H1 (cell line): ENCODE measurements at regions not wholly inside any gene's neighbourhood (a gene's known extent, or its start where the extent isn't known, plus 50 kb on each side); places are given as distances from the start of the nearest gene placed in this dataset.

Experiments
- CTCF ChIA-PET: fragments of 300-600 bp; sonication (Branson Sonifier 250); formaldehyde crosslinking; loops from one replicate; lab custom pipeline; 2021; ENCODE audit not compliant: partially characterized antibody; lab: Charles Lee
- POLR2A ChIA-PET: fragments of 300-600 bp; sonication (Branson Sonifier 250); formaldehyde crosslinking; loops from one replicate; lab custom pipeline; 2021; ENCODE audit warnings: inconsistent platforms; ENCODE audit not compliant: partially characterized antibody; lab: Charles Lee
- DNase-seq, 2 experiments: peaks; one replicate each; pipeline versions ENCODE4 v3.0.0 to v3.0.0-alpha.2; 2010 to 2022; ENCODE audit warnings: low spot score in 2 of 2, low read depth in 1 of 2, mixed read lengths in 1 of 2
- FAIRE-seq: peaks from 2 replicates; lab custom pipeline; 2011; peaks lifted over from hg19 to GRCh38; lab: Jason Lieb, UNC
- H2AFZ ChIP-seq: 2 replicates; pipeline ENCODE4 v1.8.1; 2012; ENCODE audit warnings: low read length, inconsistent platforms
- H2AK5ac ChIP-seq: 2 replicates; pipeline ENCODE4 v1.6.1; 2013; ENCODE audit warnings: low read depth, low read length
- H2BK120ac ChIP-seq: replicated peaks from 2 replicates; pipeline ENCODE3; 2013; ENCODE audit warnings: low read depth, low read length, inconsistent platforms
- H2BK12ac ChIP-seq: 2 replicates; pipeline ENCODE4 v1.6.1; 2013; ENCODE audit warnings: low read depth, low read length
- H2BK15ac ChIP-seq: 2 replicates; pipeline ENCODE4 v1.6.1; 2013; ENCODE audit warnings: low read length
- H2BK20ac ChIP-seq: 2 replicates; pipeline ENCODE4 v1.6.1; 2013; ENCODE audit warnings: low read length
- H2BK5ac ChIP-seq: 2 replicates; pipeline ENCODE4 v1.6.1; 2013; ENCODE audit warnings: low read depth, low read length
- H3K14ac ChIP-seq: 2 replicates; pipeline ENCODE4 v1.6.1; 2013; ENCODE audit warnings: inconsistent platforms; ENCODE audit not compliant: insufficient read length
- H3K18ac ChIP-seq: 2 replicates; pipeline ENCODE4 v1.6.1; 2013; ENCODE audit warnings: low read length; ENCODE audit errors: extremely low read depth
- H3K23ac ChIP-seq: 2 replicates; pipeline ENCODE4 v1.6.1; 2013; ENCODE audit warnings: inconsistent platforms; ENCODE audit not compliant: insufficient read length
- H3K23me2 ChIP-seq: 2 replicates; pipeline ENCODE4 v1.6.1; 2013; ENCODE audit warnings: low read depth, low read length
- H3K27ac ChIP-seq: 2 replicates; pipeline ENCODE4 v1.6.1; 2011; ENCODE audit warnings: low read depth, low read length, inconsistent platforms
- H3K27me3 ChIP-seq, 4 experiments: replicated peaks in 1 of 4; 1 replicate in 1 of 4; 2 replicates in 3 of 4; pipeline versions ENCODE4 v1.6.1 to v1.8.1; 2011 to 2013; ENCODE audit warnings: low read length in 3 of 4, mild to moderate bottlenecking in 3 of 4, inconsistent platforms in 2 of 4, mixed read lengths in 2 of 4, moderate library complexity in 1 of 4; ENCODE audit not compliant: control insufficient read depth in 3 of 4, insufficient read depth in 3 of 4; ENCODE audit errors: extremely low read depth in 1 of 4
- H3K36me3 ChIP-seq, 4 experiments: 2 replicates each; pipeline versions ENCODE4 v1.6.1 to v1.8.1; 2011 to 2013; ENCODE audit warnings: mild to moderate bottlenecking in 4 of 4, low read length in 3 of 4, moderate library complexity in 2 of 4, control low read depth in 1 of 4, inconsistent platforms in 1 of 4; ENCODE audit not compliant: insufficient read depth in 4 of 4, control insufficient read depth in 2 of 4
- H3K4ac ChIP-seq: replicated peaks from 2 replicates; pipeline ENCODE3; 2013; ENCODE audit warnings: low read length, low read depth, mixed read lengths, inconsistent platforms; ENCODE audit not compliant: insufficient read length
- H3K4me1 ChIP-seq, 4 experiments: replicated peaks in 1 of 4; 1 replicate in 1 of 4; 2 replicates in 3 of 4; pipeline versions ENCODE4 v1.6.1 to v1.8.1; 2011 to 2013; ENCODE audit warnings: low read length in 3 of 4, inconsistent platforms in 2 of 4, mixed read lengths in 1 of 4; ENCODE audit not compliant: insufficient read depth in 4 of 4, control insufficient read depth in 3 of 4
- H3K4me2 ChIP-seq, 2 experiments: 2 replicates each; pipeline versions ENCODE4 v1.6.1 to v1.8.1; 2011 to 2013; ENCODE audit warnings: low read depth in 2 of 2, low read length in 2 of 2, control low read depth in 1 of 2, inconsistent platforms in 1 of 2, mild to moderate bottlenecking in 1 of 2; ENCODE audit not compliant: insufficient read depth in 1 of 2
- H3K4me3 ChIP-seq, 4 experiments: fragments of 200-600, 300-600 bp in 1 of 4; sonication (generic), shearing (Covaris generic), sonication (Bioruptor Twin) in 1 of 4; 2 replicates each; pipeline versions ENCODE4 v1.5.1 to v1.8.1; 2011 to 2016; ENCODE audit warnings: low read length in 4 of 4, low read depth in 3 of 4, control low read depth in 2 of 4, inconsistent platforms in 2 of 4, mild to moderate bottlenecking in 2 of 4, mixed read lengths in 1 of 4, moderate library complexity in 1 of 4; ENCODE audit not compliant: insufficient read depth in 2 of 4; ENCODE audit errors: extremely low read depth in 1 of 4
- H3K56ac ChIP-seq: replicated peaks from 2 replicates; pipeline ENCODE3; 2013; ENCODE audit warnings: low read depth, mild to moderate bottlenecking, mixed read lengths, low read length, inconsistent platforms; ENCODE audit not compliant: insufficient read length
- H3K79me1 ChIP-seq: 2 replicates; pipeline ENCODE4 v1.6.1; 2013; ENCODE audit warnings: low read depth, low read length, control low read depth
- H3K79me2 ChIP-seq, 2 experiments: 2 replicates each; pipeline versions ENCODE4 v1.6.1 to v1.8.1; 2012 to 2013; ENCODE audit warnings: low read length in 2 of 2, mild to moderate bottlenecking in 2 of 2, inconsistent platforms in 1 of 2; ENCODE audit not compliant: insufficient read depth in 2 of 2, control insufficient read depth in 1 of 2
- H3K9ac ChIP-seq, 4 experiments: replicated peaks in 1 of 4; 1 replicate in 1 of 4; 2 replicates in 3 of 4; pipeline versions ENCODE4 v1.6.1 to v1.8.1; 2011 to 2013; ENCODE audit warnings: low read depth in 3 of 4, low read length in 3 of 4, control low read depth in 2 of 4, mild to moderate bottlenecking in 2 of 4, moderate library complexity in 2 of 4, inconsistent platforms in 1 of 4; ENCODE audit errors: extremely low read depth in 1 of 4
- H3K9me3 ChIP-seq, 2 experiments: 2 replicates each; pipeline versions ENCODE4 v1.6.1 to v1.8.1; 2012 to 2013; ENCODE audit warnings: mild to moderate bottlenecking in 2 of 2, moderate library complexity in 2 of 2, control low read depth in 1 of 2, inconsistent platforms in 1 of 2, low read depth in 1 of 2, low read length in 1 of 2, mixed read lengths in 1 of 2; ENCODE audit not compliant: insufficient read depth in 2 of 2
- H4K20me1 ChIP-seq, 2 experiments: replicated peaks in 1 of 2; 2 replicates each; pipeline versions ENCODE3 to v1.8.1; 2011 to 2013; ENCODE audit warnings: inconsistent platforms in 2 of 2, low read length in 2 of 2, mild to moderate bottlenecking in 1 of 2; ENCODE audit not compliant: insufficient read depth in 2 of 2, control insufficient read depth in 1 of 2
- H4K5ac ChIP-seq: 2 replicates; pipeline ENCODE4 v1.6.1; 2013; ENCODE audit warnings: low read length, low read depth, mixed read lengths, inconsistent platforms; ENCODE audit not compliant: insufficient read length
- H4K8ac ChIP-seq: 2 replicates; pipeline ENCODE4 v1.8.0; 2013; ENCODE audit warnings: mild to moderate bottlenecking, moderate library complexity, low read length, inconsistent platforms; ENCODE audit not compliant: insufficient read depth; ENCODE audit errors: extremely low read depth
- H4K91ac ChIP-seq: replicated peaks from 2 replicates; pipeline ENCODE3; 2013; ENCODE audit warnings: low read length, mixed read lengths, inconsistent platforms; ENCODE audit not compliant: insufficient read length
- KDM1A ChIP-seq: fragments of 200-600, 300-600 bp; sonication (generic); IDR thresholded peaks from 2 replicates; pipeline ENCODE4 v1.7.1; 2016; ENCODE audit warnings: mild to moderate bottlenecking, low read length, borderline replicate concordance
- MAFK ChIP-seq: IDR thresholded peaks from 2 replicates; pipeline ENCODE4 v1.6.1; 2012; ENCODE audit warnings: low read depth, mild to moderate bottlenecking, improper control_type of control experiment, low read length
- RNF2 ChIP-seq: fragments of 200-900, 300-1000 bp; sonication (generic); IDR thresholded peaks from 2 replicates; pipeline ENCODE4 v1.7.1; 2016; ENCODE audit warnings: borderline replicate concordance, low read depth, mild to moderate bottlenecking, antibody characterized with exemption, low read length; ENCODE audit not compliant: poor library complexity, severe bottlenecking; ENCODE audit errors: missing control alignments
- RXRA ChIP-seq: IDR thresholded peaks from 2 replicates; pipeline ENCODE4 v1.6.1; 2011; ENCODE audit warnings: low read depth, mild to moderate bottlenecking, low read length, moderate library complexity; ENCODE audit not compliant: insufficient read depth
- SIRT6 ChIP-seq: IDR thresholded peaks from one replicate; pipeline ENCODE4 v1.7.1; 2012; ENCODE audit warnings: low read length, inconsistent platforms
- SP4 ChIP-seq: IDR thresholded peaks from 2 replicates; pipeline ENCODE4 v1.6.1; 2012; ENCODE audit warnings: low read length, inconsistent platforms
- TAF7 ChIP-seq: optimal IDR thresholded peaks from 2 replicates; pipeline ENCODE3; 2011; ENCODE audit warnings: low read depth, mild to moderate bottlenecking, inconsistent platforms, low read length, moderate library complexity, borderline replicate concordance
- WGBS, 2 experiments: shearing (Covaris generic) in 1 of 2; methylation state at CpG; one replicate each; pipeline versions ENCODE4 v1.1.6 to v1.1.7; 2013 to 2015; ENCODE audit warnings: low lambda C conversion rate in 2 of 2, mixed read lengths in 2 of 2, inconsistent platforms in 1 of 2, low coverage in 1 of 2, missing lambda C conversion rate in 1 of 2; ENCODE audit not compliant: insufficient replicate concordance in 2 of 2, insufficient coverage in 1 of 2, insufficient read length in 1 of 2; ENCODE audit errors: extremely low coverage in 1 of 2, missing lambda C conversion rate in 1 of 2; 5-methylcytosine and 5-hydroxymethylcytosine counted together

GRCh38 chr18:44060197-44060596 lies 620.5 kb upstream of the SETBP1 start:
- no peaks in the 10 kb centered on the region for H3K36me3 ChIP-seq
- 97% methylated on average over 3 of the region's 3 CpGs; no CpG with 5 or more reads in 1 of the 2 experiments for WGBS, 2 experiments
- H2BK20ac ChIP-seq: no peak overlapping the region
- H3K79me1 ChIP-seq: no peaks in the 10 kb centered on the region
- no peak overlapping the region for H2AFZ ChIP-seq
- no peak overlapping the region for H3K9ac ChIP-seq
- no peak overlapping the region for H3K18ac ChIP-seq
- no peak overlapping the region for H2BK15ac ChIP-seq
- no peak overlapping the region for H4K8ac ChIP-seq
- no peaks in the 10 kb centered on the region for H3K4me1 ChIP-seq
- no peak overlapping the region for H4K5ac ChIP-seq
- DNase-seq: no peak
- H3K56ac ChIP-seq: no peak overlapping the region
- H3K4ac ChIP-seq: no peak overlapping the region
- no peak overlapping the region for H3K4me2 ChIP-seq
- H2AK5ac ChIP-seq: no peak overlapping the region
- H3K14ac ChIP-seq: no peak overlapping the region
- H3K27ac ChIP-seq: no peak overlapping the region
- H4K20me1 ChIP-seq: no peaks in the 10 kb centered on the region
- FAIRE-seq: no peak
- no peak overlapping the region for H2BK5ac ChIP-seq
- peaks cover 10 to 11% of the 10 kb centered on the region in 2 experiments; a peak in 3 of 4 replicates for H3K9me3 ChIP-seq
- H3K4me3 ChIP-seq: no peak overlapping the region
- H2BK12ac ChIP-seq: no peak overlapping the region
- H3K79me2 ChIP-seq: no peaks in the 10 kb centered on the region
- H3K27me3 ChIP-seq: no peaks in the 10 kb centered on the region
- CTCF ChIA-PET: interaction anchor here (0.9 to 1.3 kb wide), 2 partner anchors 9 to 86 kb away, joined by 3 to 4 read pairs; no protein-coding TSS in a partner anchor
- POLR2A ChIA-PET: no interaction called here
- H3K23ac ChIP-seq: no peak overlapping the region
- no peak overlapping the region for H2BK120ac ChIP-seq
- TF ChIP-seq SP4 (no peak), TAF7 (no peak), RXRA (no peak), MAFK (no peak), SIRT6 (no peak), RNF2 (no peak), KDM1A (no peak)
- no peak overlapping the region for H4K91ac ChIP-seq
- no peaks in the 10 kb centered on the region for H3K23me2 ChIP-seq
